AG09309 (cell line): ENCODE measurements at regions not wholly inside any gene's neighbourhood (a gene's known extent, or its start where the extent isn't known, plus 50 kb on each side); places are given as distances from the start of the nearest gene placed in this dataset.

Experiments
- DNase-seq: peaks from one replicate; pipeline ENCODE4 v3.0.0-alpha.2; 2010; ENCODE audit warnings: low read depth
- H3K4me3 ChIP-seq: 2 replicates; pipeline ENCODE4 v1.5.1; 2011; ENCODE audit warnings: mild to moderate bottlenecking, low read depth, low read length, moderate library complexity; ENCODE audit not compliant: control insufficient read depth
- TF ChIP-seq, protein P1 (sequence below): IDR thresholded peaks from 2 replicates; pipeline ENCODE4 v1.5.1; 2011; ENCODE audit warnings: mild to moderate bottlenecking, low read depth, low read length, inconsistent platforms; ENCODE audit not compliant: insufficient read depth, control insufficient read depth; ENCODE audit errors: missing control alignments

DNA sequence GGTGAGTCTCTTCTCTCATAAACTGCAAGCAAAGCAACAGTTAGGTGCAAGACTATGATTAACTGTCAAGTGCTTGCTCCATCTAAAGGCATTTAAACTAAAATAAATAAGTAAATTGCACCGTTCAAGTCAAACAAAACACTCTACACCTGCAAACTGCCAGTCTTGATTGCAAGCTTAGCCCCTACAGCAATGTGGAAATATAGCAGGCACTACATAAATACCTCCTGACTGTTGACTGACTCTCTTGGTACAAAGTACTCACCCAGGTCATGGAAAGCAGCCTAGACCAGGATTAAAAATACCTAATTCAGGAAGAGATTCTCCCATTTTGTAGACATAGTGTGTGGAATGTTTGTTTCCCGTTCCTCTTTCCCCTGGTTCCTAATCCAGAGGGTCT is 176.6 kb upstream of the KLHL29 start:
- H3K4me3 ChIP-seq, result no peak overlapping the region
- TF ChIP-seq, protein P1, sequence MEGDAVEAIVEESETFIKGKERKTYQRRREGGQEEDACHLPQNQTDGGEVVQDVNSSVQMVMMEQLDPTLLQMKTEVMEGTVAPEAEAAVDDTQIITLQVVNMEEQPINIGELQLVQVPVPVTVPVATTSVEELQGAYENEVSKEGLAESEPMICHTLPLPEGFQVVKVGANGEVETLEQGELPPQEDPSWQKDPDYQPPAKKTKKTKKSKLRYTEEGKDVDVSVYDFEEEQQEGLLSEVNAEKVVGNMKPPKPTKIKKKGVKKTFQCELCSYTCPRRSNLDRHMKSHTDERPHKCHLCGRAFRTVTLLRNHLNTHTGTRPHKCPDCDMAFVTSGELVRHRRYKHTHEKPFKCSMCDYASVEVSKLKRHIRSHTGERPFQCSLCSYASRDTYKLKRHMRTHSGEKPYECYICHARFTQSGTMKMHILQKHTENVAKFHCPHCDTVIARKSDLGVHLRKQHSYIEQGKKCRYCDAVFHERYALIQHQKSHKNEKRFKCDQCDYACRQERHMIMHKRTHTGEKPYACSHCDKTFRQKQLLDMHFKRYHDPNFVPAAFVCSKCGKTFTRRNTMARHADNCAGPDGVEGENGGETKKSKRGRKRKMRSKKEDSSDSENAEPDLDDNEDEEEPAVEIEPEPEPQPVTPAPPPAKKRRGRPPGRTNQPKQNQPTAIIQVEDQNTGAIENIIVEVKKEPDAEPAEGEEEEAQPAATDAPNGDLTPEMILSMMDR, result no peak
- no peak for DNase-seq

DNA sequence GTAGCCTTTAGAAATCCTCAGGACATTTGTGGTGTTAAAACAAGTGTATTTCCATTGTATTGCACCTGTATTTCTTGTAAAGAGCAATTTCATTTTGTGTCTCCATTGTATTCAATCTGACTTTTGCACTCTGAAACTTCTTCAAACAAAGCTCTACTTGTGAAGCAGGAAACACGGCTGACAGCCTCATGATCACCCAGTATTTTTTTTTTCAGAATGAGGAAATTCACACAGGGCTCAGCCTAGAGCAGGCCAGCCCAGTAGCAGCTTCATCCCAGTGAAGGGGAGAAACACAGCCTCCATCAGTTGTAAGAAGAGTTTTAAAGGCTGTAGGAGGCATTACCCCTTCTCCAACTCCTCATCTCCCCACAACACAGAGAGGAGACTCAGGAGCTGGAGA is 175.9 kb upstream of the KLHL29 start:
- TF ChIP-seq, protein P1, result no peak
- no peak for DNase-seq
- no peak overlapping the region for H3K4me3 ChIP-seq

- H3K4me3 ChIP-seq, result no peak overlapping the region
- TF ChIP-seq, protein P1, result no peak
These were observed 172.9 kb upstream of the KLHL29 start for GRCh38 chr2:23211987-23212583.

DNA sequence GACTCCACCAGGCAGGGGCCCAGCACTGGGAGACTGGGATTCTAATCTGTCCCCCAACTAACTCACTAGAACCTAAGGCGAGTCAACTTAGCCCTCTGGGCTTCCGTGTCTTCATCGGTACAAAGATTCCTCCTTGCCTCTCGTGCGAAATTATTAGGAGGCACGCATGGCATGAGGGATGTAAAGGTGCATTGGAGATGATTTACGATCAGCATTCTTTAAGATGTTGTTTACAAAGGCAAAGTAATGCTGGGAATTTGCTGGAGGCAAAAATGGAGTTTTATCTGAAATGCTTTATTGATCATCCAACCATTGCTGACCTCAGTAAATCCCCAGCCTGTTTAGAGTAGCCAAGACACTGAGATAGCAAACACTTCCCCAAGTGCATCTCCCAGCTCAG is 171.8 kb upstream of the KLHL29 start:
- no peak for DNase-seq
- H3K4me3 ChIP-seq, result no peak overlapping the region
- TF ChIP-seq, protein P1, result no peak

More at GRCh38 chr2:23211987-23212583, 172.9 kb upstream of the KLHL29 start:
- no peak for DNase-seq

- no peak overlapping the region for H3K4me3 ChIP-seq
These were observed 170.0 kb upstream of the KLHL29 start for GRCh38 chr2:23215016-23215415.

DNA sequence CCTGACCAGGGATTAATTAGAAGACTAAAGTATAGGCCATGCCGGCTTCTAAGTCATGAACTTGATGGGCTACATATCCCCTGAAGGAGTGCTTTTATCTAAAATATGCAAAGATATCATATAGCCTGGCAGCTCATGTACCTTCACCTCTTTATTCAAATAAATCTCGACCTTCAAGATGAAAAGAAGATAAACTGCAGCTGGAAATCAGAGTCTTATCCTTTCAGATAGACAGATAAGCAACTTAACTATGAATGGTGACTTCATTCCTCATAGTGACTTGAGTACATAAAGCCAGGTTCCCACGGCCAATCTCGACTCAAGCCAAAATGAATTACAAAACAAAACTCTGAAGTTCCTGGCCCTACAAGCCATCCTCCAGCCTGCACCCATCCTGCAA is 165.3 kb upstream of the KLHL29 start:
- no peak overlapping the region for H3K4me3 ChIP-seq
- no peak for DNase-seq
- TF ChIP-seq, protein P1, result no peak

More at GRCh38 chr2:23215016-23215415, 170.0 kb upstream of the KLHL29 start:
- no peak for DNase-seq
- TF ChIP-seq, protein P1, result no peak
